ENCODE measurements at regions not wholly inside any gene's neighbourhood (a gene's known extent, or its start where the extent isn't known, plus 50 kb on each side); places are given as distances from the start of the nearest gene placed in this dataset.
"Not testable (repeated sequence)": the region's sequence is repeated elsewhere in the genome, so short reads cannot be mapped to it uniquely, and the experiment has no call there.

DNA sequence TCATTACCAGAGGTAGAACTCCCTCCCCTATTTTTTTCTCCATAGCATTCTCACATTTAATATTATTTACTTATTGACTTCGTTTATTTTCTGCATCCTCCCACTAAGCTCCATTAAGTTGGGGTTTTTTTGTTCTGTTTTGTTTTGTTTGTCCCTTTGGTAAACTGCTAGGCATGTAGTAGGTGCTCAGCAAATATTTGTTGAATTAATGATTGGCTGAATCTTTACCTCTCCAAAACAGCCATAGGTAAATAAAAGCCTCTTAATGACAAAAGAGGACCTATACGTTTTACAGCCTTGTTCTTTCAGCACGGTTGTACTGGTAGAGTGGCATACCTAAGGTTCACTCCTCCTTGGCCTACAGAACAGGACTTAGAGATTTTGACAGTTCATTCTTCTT, 52.0 kb downstream of the PRORP start:
- Histone ChIP-seq H3K4me3 (ENCODE audit: low read depth in 1 of 5, low read length in 5 of 5) (no peak overlapping the region), H3K27me3 (ENCODE audit: control insufficient read depth in 5 of 5, insufficient read depth in 4 of 5, low read length in 5 of 5) (no peaks in the 10 kb centered on the region), H3K9ac (ENCODE audit: low read length in 5 of 5) (no peak overlapping the region), H3K36me3 (ENCODE audit: control insufficient read depth in 5 of 5, insufficient read depth in 5 of 5, low read length in 5 of 5) (peaks cover 0 to 5% (median 4%) of the 10 kb centered on the region in 5 donors), H3K4me1 (ENCODE audit: control insufficient read depth in 5 of 5, insufficient read depth in 5 of 5, low read length in 5 of 5) (no peaks in the 10 kb centered on the region), H3K9me3 (ENCODE audit: control insufficient read depth in 5 of 5, low read length in 5 of 5) (no peaks in the 10 kb centered on the region), H3K27ac (ENCODE audit: low read depth, low read length) (no peak overlapping the region)

DNA sequence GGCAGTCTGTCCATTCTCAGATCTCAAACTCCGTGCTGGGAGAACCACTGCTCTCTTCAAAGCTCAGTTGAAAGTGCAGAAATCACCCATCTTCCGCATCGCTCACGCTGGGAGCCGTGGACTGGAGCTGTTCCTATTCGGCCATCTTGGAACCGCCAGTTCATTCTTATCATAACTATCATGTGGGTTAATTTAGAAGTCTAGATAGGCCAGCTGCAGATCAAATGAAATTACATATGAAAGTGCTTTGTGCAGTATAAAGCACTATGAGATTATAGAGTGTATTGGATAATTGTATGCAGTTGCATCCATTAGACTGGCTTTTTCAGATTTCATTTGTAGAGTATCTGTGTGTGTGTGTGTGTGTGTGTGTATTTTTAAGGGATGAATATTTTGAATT, 57.8 kb downstream of the PRORP start:
- H3K4me3 ChIP-seq (ENCODE audit: low read depth in 1 of 5, low read length in 5 of 5): no peak overlapping the region
- H3K9ac ChIP-seq (ENCODE audit: low read length in 5 of 5): no peak overlapping the region
- H3K9me3 ChIP-seq (ENCODE audit: control insufficient read depth in 5 of 5, low read length in 5 of 5): no peaks in the 10 kb centered on the region
- no peaks in the 10 kb centered on the region for H3K27me3 ChIP-seq (ENCODE audit: control insufficient read depth in 5 of 5, insufficient read depth in 4 of 5, low read length in 5 of 5)
- H3K27ac ChIP-seq (ENCODE audit: low read depth, low read length): no peak overlapping the region
- H3K4me1 ChIP-seq (ENCODE audit: control insufficient read depth in 5 of 5, insufficient read depth in 5 of 5, low read length in 5 of 5): no peaks in the 10 kb centered on the region
- peaks cover 0 to 7% (median 4%) of the 10 kb centered on the region in 5 donors for H3K36me3 ChIP-seq (ENCODE audit: control insufficient read depth in 5 of 5, insufficient read depth in 5 of 5, low read length in 5 of 5)

DNA sequence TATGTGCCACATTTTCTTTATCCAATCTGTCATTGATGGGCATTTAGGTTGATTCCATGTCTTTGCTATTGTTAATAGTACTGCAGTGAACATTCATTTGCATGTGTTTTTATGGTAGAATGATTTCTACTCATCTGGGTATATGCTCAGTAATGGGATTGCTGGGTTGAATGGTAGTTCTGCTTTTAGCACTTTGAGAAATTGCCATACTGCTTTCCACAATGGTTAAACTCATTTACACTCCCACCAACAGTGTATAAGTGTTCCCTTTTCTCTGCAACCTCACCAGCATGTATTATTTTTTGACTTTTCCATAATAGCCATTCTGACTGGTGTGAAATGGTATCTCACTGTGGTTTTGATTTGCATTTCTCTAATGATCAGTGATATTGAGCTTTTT, 62.5 kb downstream of the PRORP start:
- not testable (repeated sequence) for H3K4me1 ChIP-seq (ENCODE audit: control insufficient read depth in 5 of 5, insufficient read depth in 5 of 5, low read length in 5 of 5); H3K9ac ChIP-seq (ENCODE audit: low read length in 5 of 5); H3K27me3 ChIP-seq (ENCODE audit: control insufficient read depth in 5 of 5, insufficient read depth in 4 of 5, low read length in 5 of 5); H3K27ac ChIP-seq (ENCODE audit: low read depth, low read length); H3K9me3 ChIP-seq (ENCODE audit: control insufficient read depth in 5 of 5, low read length in 5 of 5); H3K4me3 ChIP-seq (ENCODE audit: low read depth in 1 of 5, low read length in 5 of 5)
- peaks cover 0 to 11% (median 4%) of the 10 kb centered on the region in 5 donors for H3K36me3 ChIP-seq (ENCODE audit: control insufficient read depth in 5 of 5, insufficient read depth in 5 of 5, low read length in 5 of 5)

DNA sequence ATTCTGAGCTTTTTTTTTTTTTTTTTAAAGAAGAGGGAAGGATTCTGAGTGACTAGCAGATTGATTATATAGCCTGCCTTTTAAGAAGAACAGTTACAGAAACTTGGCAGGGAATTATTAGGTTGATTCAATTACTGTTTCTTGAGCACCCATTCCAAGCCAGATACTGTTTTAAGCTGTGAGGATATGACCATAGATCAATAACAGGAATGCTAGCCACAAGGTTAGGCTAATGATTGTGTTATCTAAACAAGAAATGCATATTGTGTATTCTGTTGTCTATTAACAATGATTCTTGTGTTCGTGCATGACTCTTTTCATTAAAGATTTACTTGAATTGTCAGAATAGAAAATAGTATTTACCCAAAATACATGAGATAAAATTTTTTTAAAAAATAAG, 67.1 kb downstream of the PRORP start:
- no peak overlapping the region for H3K9ac ChIP-seq (ENCODE audit: low read length in 5 of 5)

DNA sequence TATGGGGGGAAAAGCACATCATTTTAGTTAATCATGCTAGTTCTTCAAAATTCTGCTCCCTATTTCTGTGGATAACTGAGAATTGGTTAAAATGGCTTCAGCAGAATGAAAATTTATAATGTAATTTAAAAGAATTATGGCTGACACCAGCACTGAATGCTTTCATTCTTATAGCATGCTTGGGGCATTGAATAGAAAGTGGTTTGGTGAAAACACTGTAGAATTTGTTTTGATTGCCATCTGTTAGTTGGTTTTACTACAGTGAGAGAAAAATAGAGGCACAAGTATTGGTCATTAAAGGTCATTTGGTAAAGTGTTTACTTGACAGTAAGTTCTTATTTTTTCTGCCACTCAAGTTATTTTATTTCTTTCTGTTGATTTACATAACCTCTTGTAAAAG, 70.8 kb downstream of the PRORP start:
- no peak overlapping the region for H3K27ac ChIP-seq (ENCODE audit: low read depth, low read length)
- H3K36me3 ChIP-seq (ENCODE audit: control insufficient read depth in 5 of 5, insufficient read depth in 5 of 5, low read length in 5 of 5): peaks cover 0 to 5% (median 4%) of the 10 kb centered on the region in 5 donors
- H3K9me3 ChIP-seq (ENCODE audit: control insufficient read depth in 5 of 5, low read length in 5 of 5): peaks cover 0 to 2% (median 0%) of the 10 kb centered on the region in 5 donors
- no peaks in the 10 kb centered on the region for H3K4me1 ChIP-seq (ENCODE audit: control insufficient read depth in 5 of 5, insufficient read depth in 5 of 5, low read length in 5 of 5)
- H3K9ac ChIP-seq (ENCODE audit: low read length in 5 of 5): no peak overlapping the region
- H3K4me3 ChIP-seq (ENCODE audit: low read depth in 1 of 5, low read length in 5 of 5): no peak overlapping the region
- H3K27me3 ChIP-seq (ENCODE audit: control insufficient read depth in 5 of 5, insufficient read depth in 4 of 5, low read length in 5 of 5): no peaks in the 10 kb centered on the region

More for the DNA sequence above, 67.1 kb downstream of the PRORP start:
- Histone ChIP-seq H3K9me3 (ENCODE audit: control insufficient read depth in 5 of 5, low read length in 5 of 5) (peaks cover 0 to 2% (median 0%) of the 10 kb centered on the region in 5 donors), H3K4me1 (ENCODE audit: control insufficient read depth in 5 of 5, insufficient read depth in 5 of 5, low read length in 5 of 5) (no peaks in the 10 kb centered on the region), H3K4me3 (ENCODE audit: low read depth in 1 of 5, low read length in 5 of 5) (no peak overlapping the region), H3K27ac (ENCODE audit: low read depth, low read length) (no peak overlapping the region), H3K27me3 (ENCODE audit: control insufficient read depth in 5 of 5, insufficient read depth in 4 of 5, low read length in 5 of 5) (no peaks in the 10 kb centered on the region), H3K36me3 (ENCODE audit: control insufficient read depth in 5 of 5, insufficient read depth in 5 of 5, low read length in 5 of 5) (peaks cover 3 to 5% (median 4%) of the 10 kb centered on the region in 5 donors)

DNA sequence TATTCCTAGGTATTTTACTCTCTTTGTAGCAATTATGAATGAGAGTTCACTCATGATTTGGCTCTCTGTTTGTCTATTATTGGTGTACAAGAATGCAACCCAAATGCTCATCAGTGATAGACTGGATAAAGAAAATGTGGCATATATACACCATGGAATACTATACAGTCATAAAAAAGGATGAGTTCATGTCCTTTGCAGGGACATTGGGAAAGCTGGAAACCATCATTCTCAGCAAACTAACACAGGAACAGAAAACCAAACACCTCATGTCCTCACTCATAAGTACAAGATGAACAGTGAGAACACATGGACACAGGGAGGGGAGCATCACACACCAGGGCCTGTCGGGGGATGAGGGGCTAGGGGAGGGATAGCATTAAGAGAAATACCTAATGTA, 71.8 kb downstream of the PRORP start:
- H3K4me1 ChIP-seq (ENCODE audit: control insufficient read depth in 5 of 5, insufficient read depth in 5 of 5, low read length in 5 of 5); H3K36me3 ChIP-seq (ENCODE audit: control insufficient read depth in 5 of 5, insufficient read depth in 5 of 5, low read length in 5 of 5); H3K27ac ChIP-seq (ENCODE audit: low read depth, low read length): not testable (repeated sequence)

DNA sequence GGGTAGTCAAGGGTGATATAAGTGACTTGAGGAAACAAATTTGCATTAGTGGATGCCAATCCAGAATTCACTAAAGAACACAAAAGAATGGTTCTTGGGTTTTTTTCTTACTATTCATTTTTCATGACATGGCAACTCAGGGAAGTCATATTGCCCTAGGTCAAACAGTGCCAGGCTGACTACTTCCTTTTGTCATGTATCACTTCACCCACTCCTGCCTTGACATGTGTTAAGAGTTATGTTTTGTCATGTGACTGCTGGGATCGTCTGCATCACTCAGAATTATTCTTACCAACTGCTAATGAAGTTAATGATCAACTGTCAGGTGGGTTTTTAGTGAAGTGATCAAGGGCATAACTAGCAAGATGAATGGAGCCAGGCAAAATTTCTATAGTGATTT, 74.2 kb downstream of the PRORP start:
- no peak overlapping the region for H3K9ac ChIP-seq (ENCODE audit: low read length in 5 of 5)

More for the DNA sequence above, 71.8 kb downstream of the PRORP start:
- not testable (repeated sequence) for H3K27me3 ChIP-seq (ENCODE audit: control insufficient read depth in 5 of 5, insufficient read depth in 4 of 5, low read length in 5 of 5); H3K9me3 ChIP-seq (ENCODE audit: control insufficient read depth in 5 of 5, low read length in 5 of 5); H3K4me3 ChIP-seq (ENCODE audit: low read depth in 1 of 5, low read length in 5 of 5); H3K9ac ChIP-seq (ENCODE audit: low read length in 5 of 5)

DNA sequence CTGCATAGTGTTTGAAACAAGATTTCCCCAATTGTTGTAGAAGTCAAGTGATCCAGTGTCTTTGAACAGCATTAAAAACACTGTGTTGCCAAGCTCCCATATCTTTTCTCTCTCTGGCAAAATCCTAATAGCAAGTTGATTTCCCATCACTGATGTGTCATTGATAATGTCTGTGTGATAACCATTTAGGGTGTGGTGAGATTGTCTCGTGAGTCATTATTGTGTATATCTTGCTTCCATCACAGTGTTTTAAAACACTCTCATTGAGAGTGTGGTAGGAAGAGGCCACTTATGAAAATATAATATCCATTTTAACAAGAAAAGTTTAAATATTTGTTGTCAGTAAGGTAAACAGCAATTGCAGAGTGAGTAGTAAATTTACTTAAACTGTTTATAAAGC, 74.7 kb downstream of the PRORP start:
- Histone ChIP-seq H3K36me3 (ENCODE audit: control insufficient read depth in 5 of 5, insufficient read depth in 5 of 5, low read length in 5 of 5) (peaks cover 0 to 2% (median 0%) of the 10 kb centered on the region in 5 donors), H3K4me1 (ENCODE audit: control insufficient read depth in 5 of 5, insufficient read depth in 5 of 5, low read length in 5 of 5) (no peaks in the 10 kb centered on the region), H3K9me3 (ENCODE audit: control insufficient read depth in 5 of 5, low read length in 5 of 5) (peaks cover 0 to 2% (median 0%) of the 10 kb centered on the region in 5 donors), H3K9ac (ENCODE audit: low read length in 5 of 5) (no peak overlapping the region), H3K27ac (ENCODE audit: low read depth, low read length) (no peak overlapping the region), H3K4me3 (ENCODE audit: low read depth in 1 of 5, low read length in 5 of 5) (no peak overlapping the region), H3K27me3 (ENCODE audit: control insufficient read depth in 5 of 5, insufficient read depth in 4 of 5, low read length in 5 of 5) (no peaks in the 10 kb centered on the region)

More for the DNA sequence above, 74.2 kb downstream of the PRORP start:
- Histone ChIP-seq H3K36me3 (ENCODE audit: control insufficient read depth in 5 of 5, insufficient read depth in 5 of 5, low read length in 5 of 5) (peaks cover 0 to 2% (median under 1%) of the 10 kb centered on the region in 5 donors), H3K27me3 (ENCODE audit: control insufficient read depth in 5 of 5, insufficient read depth in 4 of 5, low read length in 5 of 5) (no peaks in the 10 kb centered on the region), H3K4me3 (ENCODE audit: low read depth in 1 of 5, low read length in 5 of 5) (no peak overlapping the region), H3K9me3 (ENCODE audit: control insufficient read depth in 5 of 5, low read length in 5 of 5) (peaks cover 0 to 2% (median 0%) of the 10 kb centered on the region in 5 donors), H3K27ac (ENCODE audit: low read depth, low read length) (no peak overlapping the region), H3K4me1 (ENCODE audit: control insufficient read depth in 5 of 5, insufficient read depth in 5 of 5, low read length in 5 of 5) (no peaks in the 10 kb centered on the region)

DNA sequence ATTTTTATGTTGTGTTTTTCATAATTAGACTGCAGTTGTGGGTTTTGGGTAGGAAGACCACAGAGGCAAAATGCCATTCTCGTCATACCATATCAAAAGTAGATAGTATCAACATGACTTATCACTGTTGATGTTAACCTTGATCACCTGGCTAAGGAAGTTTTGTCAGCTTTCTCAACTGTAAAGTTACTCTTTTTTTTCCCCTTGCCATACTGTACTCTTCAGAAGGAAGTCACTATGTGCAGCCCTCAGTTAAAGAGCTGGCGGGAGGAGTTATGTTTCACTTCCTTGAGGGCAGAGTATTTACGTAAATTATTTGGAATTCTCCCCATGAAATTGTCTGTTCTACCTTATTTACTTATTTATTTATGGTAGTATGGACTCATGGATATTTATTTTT, 78.7 kb downstream of the PRORP start:
- no peaks in the 10 kb centered on the region for H3K27me3 ChIP-seq (ENCODE audit: control insufficient read depth in 5 of 5, insufficient read depth in 4 of 5, low read length in 5 of 5)
- no peaks in the 10 kb centered on the region for H3K4me1 ChIP-seq (ENCODE audit: control insufficient read depth in 5 of 5, insufficient read depth in 5 of 5, low read length in 5 of 5)

DNA sequence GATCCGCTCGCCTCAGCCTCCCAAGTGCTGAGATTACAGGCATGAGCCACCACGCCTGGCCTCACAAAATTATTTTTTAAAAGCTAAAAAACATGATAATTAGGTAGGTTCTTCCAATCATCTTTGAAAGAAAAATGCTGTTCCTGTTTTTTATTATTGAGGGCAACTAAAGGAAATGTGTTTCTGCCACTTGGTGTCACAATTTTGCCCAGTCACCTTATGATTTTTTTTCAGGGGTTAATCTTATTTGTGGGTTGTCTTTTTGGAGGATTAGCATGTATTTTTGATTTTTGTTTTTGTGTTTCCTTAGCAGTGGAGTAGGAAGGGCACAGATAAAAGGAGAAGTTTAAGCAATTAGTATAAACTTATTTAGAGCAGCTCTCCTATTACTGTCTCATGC, 79.8 kb downstream of the PRORP start:
- Histone ChIP-seq H3K4me1 (ENCODE audit: control insufficient read depth in 5 of 5, insufficient read depth in 5 of 5, low read length in 5 of 5) (no peaks in the 10 kb centered on the region), H3K9ac (ENCODE audit: low read length in 5 of 5) (no peak overlapping the region), H3K9me3 (ENCODE audit: control insufficient read depth in 5 of 5, low read length in 5 of 5) (no peaks in the 10 kb centered on the region), H3K27me3 (ENCODE audit: control insufficient read depth in 5 of 5, insufficient read depth in 4 of 5, low read length in 5 of 5) (no peaks in the 10 kb centered on the region), H3K36me3 (ENCODE audit: control insufficient read depth in 5 of 5, insufficient read depth in 5 of 5, low read length in 5 of 5) (peaks cover 0 to 8% (median 0%) of the 10 kb centered on the region in 5 donors), H3K27ac (ENCODE audit: low read depth, low read length) (no peak overlapping the region), H3K4me3 (ENCODE audit: low read depth in 1 of 5, low read length in 5 of 5) (no peak overlapping the region)

More for the DNA sequence above, 78.7 kb downstream of the PRORP start:
- Histone ChIP-seq H3K9me3 (ENCODE audit: control insufficient read depth in 5 of 5, low read length in 5 of 5) (no peaks in the 10 kb centered on the region), H3K4me3 (ENCODE audit: low read depth in 1 of 5, low read length in 5 of 5) (no peak overlapping the region), H3K36me3 (ENCODE audit: control insufficient read depth in 5 of 5, insufficient read depth in 5 of 5, low read length in 5 of 5) (peaks cover 0 to 2% (median 0%) of the 10 kb centered on the region in 5 donors), H3K9ac (ENCODE audit: low read length in 5 of 5) (no peak overlapping the region), H3K27ac (ENCODE audit: low read depth, low read length) (no peak overlapping the region)

DNA sequence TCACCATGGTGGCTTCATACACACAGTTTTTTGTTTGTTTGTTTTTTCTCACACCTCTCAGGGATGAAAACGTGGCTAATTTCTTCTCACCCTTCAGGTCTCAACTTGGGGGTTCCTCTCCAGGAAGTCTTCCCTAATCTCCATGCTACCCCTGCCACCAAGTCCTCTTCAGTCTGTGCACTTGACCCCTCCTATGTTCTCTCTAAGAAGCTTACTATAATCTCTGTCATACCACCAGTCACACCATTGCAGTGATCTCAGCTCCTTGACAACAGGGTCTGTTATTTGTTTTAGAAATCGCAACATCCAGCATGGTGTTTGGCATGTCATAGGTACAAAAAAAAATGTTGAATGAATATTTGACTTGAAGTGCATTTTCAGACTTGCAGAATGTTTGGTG, 83.4 kb downstream of the PRORP start:
- Histone ChIP-seq H3K36me3 (ENCODE audit: control insufficient read depth in 5 of 5, insufficient read depth in 5 of 5, low read length in 5 of 5) (peaks cover 0 to 8% (median 0%) of the 10 kb centered on the region in 5 donors), H3K27me3 (ENCODE audit: control insufficient read depth in 5 of 5, insufficient read depth in 4 of 5, low read length in 5 of 5) (no peaks in the 10 kb centered on the region), H3K27ac (ENCODE audit: low read depth, low read length) (no peak overlapping the region), H3K9me3 (ENCODE audit: control insufficient read depth in 5 of 5, low read length in 5 of 5) (no peaks in the 10 kb centered on the region), H3K4me3 (ENCODE audit: low read depth in 1 of 5, low read length in 5 of 5) (no peak overlapping the region), H3K4me1 (ENCODE audit: control insufficient read depth in 5 of 5, insufficient read depth in 5 of 5, low read length in 5 of 5) (no peaks in the 10 kb centered on the region), H3K9ac (ENCODE audit: low read length in 5 of 5) (no peak overlapping the region)

All from subcutaneous abdominal adipose tissue (tissue), 5 donors.